GM19240 (cell line): ENCODE measurements at regions not wholly inside any gene's neighbourhood (a gene's known extent, or its start where the extent isn't known, plus 50 kb on each side); places are given as distances from the start of the nearest gene placed in this dataset.
"Not testable (repeated sequence)": the region's sequence is repeated elsewhere in the genome, so short reads cannot be mapped to it uniquely, and the experiment has no call there.

Experiments
- DNase-seq: peaks from one replicate; pipeline ENCODE4 v3.0.0; 2011; ENCODE audit warnings: low spot score; ENCODE audit not compliant: insufficient read length

DNA sequence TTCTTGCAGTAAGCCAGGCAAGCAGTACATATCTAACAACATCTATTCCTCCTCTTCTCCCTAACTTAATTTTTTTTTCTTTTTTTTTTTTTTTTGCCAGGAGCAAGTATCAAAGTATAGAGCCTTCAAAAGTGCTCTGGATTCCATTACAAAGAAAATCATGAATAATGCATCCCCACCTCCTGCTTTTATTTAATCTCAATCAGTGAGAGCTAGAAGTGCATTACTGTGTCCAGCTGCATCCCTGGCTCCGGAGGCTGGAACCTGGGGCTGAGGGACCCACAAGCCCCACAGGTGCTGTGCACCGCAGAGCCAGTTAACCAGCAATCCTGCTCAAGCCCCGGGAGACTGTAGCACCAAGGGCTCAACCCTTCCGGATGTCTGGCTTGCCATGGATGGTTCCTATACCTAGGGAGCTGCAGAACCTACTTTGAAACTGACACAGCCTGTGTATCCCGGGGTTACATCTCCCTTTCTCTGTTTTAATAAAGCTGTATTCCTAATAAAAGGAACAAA, 455.9 kb upstream of the RUNX1 start:
- DNase-seq = no peak

DNA sequence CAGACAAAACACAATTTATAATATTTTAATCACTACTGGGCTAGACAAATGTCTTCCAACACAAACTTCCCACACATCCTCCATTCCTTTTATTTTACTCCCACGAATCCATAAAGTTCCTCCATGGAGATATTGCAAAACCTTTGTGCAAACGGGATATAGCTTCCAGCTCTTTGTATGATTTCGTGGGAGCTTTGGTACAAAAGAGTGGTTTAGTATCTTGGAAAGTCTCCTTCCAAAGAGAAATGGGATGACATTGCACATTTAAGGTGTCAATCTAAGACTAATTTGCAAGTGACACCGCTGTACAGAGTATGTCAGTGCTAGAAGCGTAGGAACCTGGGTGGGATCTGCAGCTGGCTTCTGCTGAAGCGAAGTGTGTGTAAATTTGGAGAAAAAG, 455.2 kb upstream of the RUNX1 start:
- DNase-seq = no peak

- no peak for DNase-seq
Measured at GRCh38 chr21:35503671-35504070, 454.6 kb upstream of the RUNX1 start.

DNA sequence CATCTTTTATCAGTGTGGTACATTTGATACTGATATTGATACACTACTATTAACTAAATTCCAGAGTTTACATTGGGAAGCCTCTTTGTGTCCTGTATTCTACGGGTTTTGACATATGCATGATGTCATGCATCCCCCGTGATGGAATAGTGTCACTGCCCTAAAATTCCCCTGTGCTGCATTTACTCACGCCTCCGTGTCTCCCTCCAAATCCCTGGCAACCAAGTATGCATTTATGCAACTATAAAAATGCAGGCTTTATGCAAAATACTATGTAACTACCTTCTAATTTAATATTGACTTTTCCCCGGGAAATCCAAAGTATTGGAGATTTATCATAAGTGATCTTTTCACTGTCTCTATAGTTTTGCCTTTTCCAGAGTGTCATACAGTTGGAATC, 453.7 kb upstream of the RUNX1 start:
- DNase-seq = no peak

GRCh38 chr21:35497522-35497921, 448.4 kb upstream of the RUNX1 start:
- DNase-seq = not testable (repeated sequence)

DNA sequence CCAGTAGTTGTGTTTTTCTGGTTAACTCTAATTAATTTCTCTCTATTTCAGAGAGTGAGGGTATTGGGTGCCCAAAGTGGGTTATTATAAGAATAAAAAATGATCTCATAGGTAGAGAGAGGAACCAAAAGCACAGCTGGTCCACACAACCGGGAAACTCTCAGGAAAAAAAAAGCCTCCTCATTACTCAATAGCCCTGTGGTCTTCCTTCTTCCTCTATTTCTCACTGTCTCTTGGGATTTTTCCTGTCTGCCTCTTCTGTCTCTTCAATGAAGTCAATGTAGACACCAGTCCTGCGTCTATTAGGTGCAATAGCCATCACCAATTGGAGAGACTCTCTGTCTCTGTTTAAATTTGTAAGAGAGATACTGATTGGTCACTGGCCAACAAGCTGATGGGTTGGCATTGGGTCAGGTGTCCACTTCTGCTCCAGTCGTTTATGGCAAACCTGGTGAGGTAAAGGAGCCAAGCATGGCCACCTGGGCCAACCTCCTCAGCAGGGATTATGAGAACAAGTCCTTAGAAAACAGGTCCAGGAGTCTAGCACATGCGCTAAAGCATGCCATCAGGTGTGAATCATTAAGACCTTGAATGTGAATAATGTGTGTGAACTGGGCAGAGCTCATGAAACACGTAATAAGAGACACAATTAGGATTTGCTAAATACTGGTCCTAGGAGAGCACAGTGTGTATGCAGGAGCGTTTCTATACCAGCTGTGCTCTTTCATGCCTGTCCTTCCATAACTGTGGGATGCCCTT, 443.0 kb upstream of the RUNX1 start:
- DNase-seq = no peak

GRCh38 chr21:35491114-35491513, 442.0 kb upstream of the RUNX1 start:
- DNase-seq = no peak

DNA sequence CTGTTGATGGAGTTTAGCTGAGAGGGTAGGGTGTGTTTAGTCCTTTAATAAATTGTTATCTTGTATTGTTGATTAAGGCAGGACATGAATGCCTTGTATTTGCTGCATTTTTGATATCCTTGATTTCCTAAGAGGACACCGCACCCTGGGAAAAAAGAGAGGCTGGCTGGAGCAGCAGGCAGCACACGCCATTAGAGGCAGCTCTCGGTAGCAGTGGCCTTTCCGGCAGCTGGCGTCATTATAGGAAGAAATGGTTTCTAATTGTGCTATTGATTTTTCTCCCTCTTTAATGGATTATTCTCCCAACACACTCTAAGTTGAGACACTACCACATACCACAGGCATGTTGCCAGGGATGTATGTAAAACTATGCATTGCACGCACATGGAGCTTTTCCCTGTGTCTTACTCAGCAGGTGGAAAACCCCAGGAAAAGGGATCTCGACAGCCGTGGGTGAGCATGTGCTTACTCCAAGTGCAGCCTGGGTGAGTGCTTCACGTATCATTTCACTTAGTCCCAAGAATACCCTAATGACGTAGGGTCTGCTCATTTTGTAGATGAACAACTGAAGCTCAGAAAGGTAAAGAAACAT, 440.4 kb upstream of the RUNX1 start:
- DNase-seq = no peak

- no peak for DNase-seq
Measured at GRCh38 chr21:35488946-35489345, 439.8 kb upstream of the RUNX1 start.

GRCh38 chr21:35485364-35485763, 436.3 kb upstream of the RUNX1 start:
- no peak for DNase-seq

DNA sequence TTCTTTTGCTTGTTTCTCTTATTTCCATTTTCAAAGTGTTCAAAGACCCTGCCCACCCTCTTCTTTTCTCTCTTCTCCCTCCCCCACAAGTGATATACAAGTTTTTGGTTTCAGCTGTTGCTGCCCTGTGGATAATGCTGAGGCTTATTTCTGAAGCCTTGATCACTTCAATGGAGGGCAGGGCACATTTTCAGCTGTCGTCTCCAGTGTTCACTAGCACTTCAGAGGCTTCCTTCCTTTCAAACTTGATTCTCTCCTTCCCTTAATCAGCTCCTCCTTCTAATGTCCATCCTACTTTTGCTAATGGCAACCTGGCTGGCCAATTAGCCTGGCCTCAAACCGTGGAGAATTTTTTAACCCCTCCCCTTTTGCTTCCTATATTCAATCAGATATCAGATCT, 435.7 kb upstream of the RUNX1 start:
- DNase-seq = no peak

DNA sequence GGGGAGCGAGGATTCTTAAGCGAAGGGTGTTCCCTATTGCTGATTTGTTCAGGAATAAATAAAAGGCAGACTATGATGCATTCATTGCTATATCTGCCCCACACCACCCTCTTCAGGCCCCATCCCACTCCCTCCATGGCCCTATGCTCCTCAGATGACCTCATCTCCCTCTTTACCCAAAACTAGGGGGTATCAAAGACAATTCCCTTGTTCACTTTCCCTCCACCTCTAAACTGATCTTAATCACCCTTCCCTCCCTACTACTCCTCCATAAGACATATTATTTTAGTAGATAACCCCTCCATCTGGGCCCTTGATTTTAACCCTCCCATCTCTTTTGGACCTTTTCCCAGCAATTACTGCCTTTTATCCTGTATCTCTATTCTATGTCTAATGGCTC, 434.9 kb upstream of the RUNX1 start:
- no peak for DNase-seq

GRCh38 chr21:35482933-35483662, 434.0 kb upstream of the RUNX1 start:
- no peak for DNase-seq

DNA sequence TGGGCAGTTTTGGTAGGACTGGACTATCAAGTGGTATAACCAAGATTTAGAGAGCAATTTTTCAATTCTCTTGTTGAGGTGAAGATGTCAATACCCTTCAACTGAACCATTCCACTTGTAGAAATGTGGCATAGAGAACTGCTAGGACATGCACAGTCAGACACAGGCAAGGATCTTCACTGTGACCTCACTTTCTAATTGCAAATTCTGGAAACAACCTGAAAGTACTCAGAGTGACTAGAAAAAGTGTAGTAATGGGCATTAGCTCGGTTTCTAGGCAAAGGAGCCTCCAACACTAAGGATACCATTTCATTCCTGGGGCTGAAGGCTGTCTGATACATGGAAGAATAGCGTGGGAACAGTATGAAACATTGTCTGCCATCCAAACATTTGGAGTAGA, 433.0 kb upstream of the RUNX1 start:
- DNase-seq = no peak

DNA sequence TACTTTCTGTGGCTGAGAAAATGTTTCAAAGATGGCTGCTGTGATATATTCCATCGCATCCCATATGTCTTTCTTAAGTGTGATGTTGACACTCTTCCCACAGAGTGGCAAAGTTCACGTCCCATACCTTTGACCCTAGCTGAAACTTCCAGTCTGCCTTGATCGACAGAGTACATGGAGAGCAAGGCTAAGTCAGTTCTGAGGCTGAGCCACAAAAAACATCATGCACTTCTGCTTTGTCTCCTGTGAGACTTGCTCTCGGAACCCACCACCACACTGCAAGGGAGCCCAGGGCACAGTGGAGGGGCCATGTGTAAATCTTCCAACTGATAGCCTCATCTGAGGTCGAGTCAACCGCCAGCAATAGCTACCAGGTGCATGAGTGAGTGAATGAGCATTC, 431.9 kb upstream of the RUNX1 start:
- no peak for DNase-seq

DNA sequence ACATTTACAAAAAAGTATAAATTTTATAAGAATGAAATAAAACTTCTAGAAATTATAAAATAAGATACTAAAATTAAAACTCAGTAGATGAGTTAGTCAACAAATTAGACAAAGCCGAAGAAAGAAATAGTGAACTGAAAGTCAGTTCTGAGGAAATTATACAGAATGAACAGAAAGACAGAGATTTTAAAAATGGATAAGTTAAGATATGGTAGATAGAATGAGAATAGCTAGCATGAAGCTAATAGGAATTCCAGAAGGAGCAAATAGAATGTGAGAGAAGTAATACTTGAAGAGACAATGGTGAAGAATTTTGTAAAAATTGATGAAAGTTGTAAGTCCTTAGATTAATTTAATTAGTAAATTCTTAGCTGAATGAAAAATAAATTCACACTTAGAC, 430.4 kb upstream of the RUNX1 start:
- no peak for DNase-seq

GRCh38 chr21:35479065-35479448, 430.0 kb upstream of the RUNX1 start:
- no peak for DNase-seq

DNA sequence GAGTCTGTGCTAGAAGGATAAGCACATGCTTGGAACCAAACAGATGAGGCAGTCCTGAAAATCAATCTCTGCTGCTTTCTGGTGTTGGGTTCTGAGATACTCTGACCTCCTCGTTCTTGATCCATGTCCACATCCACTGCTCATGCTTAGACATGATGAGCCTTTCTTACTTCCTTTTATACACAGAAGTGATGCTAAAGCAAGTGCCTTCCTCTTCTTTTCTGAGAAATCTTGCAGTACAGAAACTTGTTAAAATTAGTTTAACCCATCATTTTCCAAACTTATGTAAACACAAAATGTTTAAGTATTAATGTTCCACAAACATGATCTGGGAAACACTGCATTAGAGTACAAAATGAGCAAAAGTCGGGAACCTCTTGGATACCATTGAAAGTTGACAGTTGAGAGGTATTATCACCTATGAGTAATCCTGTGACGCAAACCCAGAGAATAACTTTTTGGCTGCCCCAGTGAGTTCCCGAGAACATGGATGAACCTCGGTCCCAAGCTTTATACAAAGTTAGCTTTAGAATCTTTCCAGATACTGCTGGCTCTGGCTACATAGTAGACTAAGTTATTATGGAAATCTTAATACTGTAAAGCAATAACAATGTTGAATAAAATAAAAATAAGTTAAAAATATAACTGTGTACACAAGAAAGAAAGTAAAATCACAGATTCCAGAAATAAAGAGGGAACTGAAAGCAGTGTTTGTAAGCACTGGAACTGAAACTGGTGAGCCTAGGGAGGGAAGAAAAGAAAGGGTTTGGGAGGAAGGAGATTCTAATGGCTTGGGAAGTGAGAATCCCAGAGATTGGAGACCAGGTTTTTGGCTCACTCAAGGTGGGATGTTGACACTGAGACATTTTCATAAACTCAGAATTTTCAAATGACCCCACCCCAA, 429.3 kb upstream of the RUNX1 start:
- DNase-seq = no peak

- DNase-seq = no peak
Measured at GRCh38 chr21:35477622-35478021, 428.5 kb upstream of the RUNX1 start.

DNA sequence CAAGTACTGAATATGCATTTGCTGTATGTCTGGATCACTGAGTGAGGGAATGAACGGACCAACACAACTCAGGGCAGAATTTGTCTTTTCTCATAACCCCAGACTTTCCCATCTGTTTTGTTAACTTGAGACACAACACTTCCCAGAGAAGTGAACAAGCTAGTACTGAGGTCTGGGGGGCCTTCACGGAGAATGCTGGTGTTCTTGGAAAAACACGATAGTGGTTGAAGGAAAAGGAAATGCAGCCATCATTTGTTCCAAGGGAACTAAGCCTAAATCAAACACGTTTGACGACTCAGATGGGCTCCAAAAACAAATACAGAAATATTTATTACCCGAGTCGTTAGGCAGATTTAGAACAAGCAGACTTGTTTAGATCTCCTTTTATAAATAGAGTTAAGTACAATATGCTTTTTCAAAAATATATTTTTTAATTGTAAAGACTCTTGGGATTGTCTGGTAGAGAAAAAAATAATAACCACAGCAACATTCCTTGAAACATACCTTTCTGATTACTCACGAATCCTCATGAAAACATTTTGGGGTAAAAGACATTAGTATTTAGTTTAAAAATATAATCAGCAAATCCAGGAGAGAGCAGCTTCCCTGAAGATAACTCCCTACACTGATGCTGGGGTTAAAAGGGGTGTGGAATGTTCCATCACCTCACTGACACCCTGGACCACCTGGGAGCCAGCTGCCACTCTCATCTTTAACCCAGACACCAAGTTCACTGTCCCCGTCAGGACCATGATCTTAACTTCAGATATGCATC, 427.7 kb upstream of the RUNX1 start:
- DNase-seq = no peak

DNA sequence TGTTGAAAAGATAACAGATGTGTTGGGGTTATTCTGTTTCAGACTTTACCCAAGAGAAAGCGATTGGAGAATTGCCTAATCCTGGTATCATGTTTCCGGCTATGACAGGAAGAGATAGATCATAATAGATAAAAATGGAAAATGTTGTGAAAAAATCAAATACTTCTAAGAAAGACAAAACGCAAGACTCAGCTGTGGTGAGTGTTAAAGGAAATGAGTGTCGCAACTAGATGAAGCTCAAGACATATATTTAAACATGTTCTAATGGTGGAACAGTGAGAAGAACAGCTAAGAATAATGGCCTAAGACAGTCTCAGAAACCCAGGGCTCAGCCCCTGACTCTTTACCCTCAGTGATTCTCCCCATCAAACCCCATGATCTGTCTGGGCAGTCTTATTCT, 426.7 kb upstream of the RUNX1 start:
- DNase-seq = no peak
